Esophagus squamous epithelium (tissue), 4 donors: ENCODE measurements at regions not wholly inside any gene's neighbourhood (a gene's known extent, or its start where the extent isn't known, plus 50 kb on each side); places are given as distances from the start of the nearest gene placed in this dataset.

Experiments used
- POLR2A ChIP-seq, 4 donors: fragments of 450-650 bp; IDR thresholded peaks; one replicate each; pipeline ENCODE4 v1.6.1; 2017; ENCODE audit warnings: antibody characterized with exemption in 4 of 4, mild to moderate bottlenecking in 4 of 4, moderate library complexity in 3 of 4
- TF ChIP-seq, protein P1 (sequence below), 6 experiments: fragments of 450-650 bp in 4 of 6; fragments of 200-600 bp in 2 of 6; sonication (generic) in 2 of 6; IDR thresholded peaks; one replicate each; pipeline ENCODE4 v1.5.1; 2016 to 2019; ENCODE audit warnings: antibody characterized with exemption in 6 of 6, mild to moderate bottlenecking in 4 of 6, moderate library complexity in 4 of 6

DNA sequence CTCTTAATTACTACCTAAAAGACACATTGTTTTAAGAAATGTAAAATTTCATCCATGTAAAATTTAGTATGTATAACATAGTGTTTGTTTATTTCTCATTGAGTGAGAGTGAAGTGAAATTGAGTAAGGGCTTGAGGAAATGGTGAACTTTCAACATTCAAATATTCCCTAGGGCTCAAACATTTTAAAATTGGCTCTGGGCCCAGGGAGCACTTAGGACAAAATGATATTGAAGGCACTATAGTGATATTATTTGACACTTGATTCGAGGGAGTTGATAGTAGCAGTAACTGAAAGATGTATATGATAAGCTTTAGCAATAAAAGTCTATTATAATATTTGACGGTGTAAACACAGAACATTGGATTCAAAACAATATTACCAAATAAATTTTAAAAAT lies 1244.0 kb upstream of the TENM3 start:
- TF ChIP-seq, protein P1, sequence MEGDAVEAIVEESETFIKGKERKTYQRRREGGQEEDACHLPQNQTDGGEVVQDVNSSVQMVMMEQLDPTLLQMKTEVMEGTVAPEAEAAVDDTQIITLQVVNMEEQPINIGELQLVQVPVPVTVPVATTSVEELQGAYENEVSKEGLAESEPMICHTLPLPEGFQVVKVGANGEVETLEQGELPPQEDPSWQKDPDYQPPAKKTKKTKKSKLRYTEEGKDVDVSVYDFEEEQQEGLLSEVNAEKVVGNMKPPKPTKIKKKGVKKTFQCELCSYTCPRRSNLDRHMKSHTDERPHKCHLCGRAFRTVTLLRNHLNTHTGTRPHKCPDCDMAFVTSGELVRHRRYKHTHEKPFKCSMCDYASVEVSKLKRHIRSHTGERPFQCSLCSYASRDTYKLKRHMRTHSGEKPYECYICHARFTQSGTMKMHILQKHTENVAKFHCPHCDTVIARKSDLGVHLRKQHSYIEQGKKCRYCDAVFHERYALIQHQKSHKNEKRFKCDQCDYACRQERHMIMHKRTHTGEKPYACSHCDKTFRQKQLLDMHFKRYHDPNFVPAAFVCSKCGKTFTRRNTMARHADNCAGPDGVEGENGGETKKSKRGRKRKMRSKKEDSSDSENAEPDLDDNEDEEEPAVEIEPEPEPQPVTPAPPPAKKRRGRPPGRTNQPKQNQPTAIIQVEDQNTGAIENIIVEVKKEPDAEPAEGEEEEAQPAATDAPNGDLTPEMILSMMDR (IDR thresholded peaks at IDR 0.05) = no peak
- TF ChIP-seq POLR2A (IDR thresholded peaks at IDR 0.05) = no peak
